ENCODE measurements at regions not wholly inside any gene's neighbourhood (a gene's known extent, or its start where the extent isn't known, plus 50 kb on each side); places are given as distances from the start of the nearest gene placed in this dataset.

GRCh38 chr1:238738892-238739291, 647.5 kb upstream of the CHRM3 start:
- TF ChIP-seq CREB1 (CRISPR knock-in tag; IDR thresholded peaks at IDR 0.05) (no peak), CTCF (IDR thresholded peaks at IDR 0.05) (no peak), E2F1 (CRISPR knock-in tag; IDR thresholded peaks at IDR 0.05) (no peak), NR1H2 (CRISPR knock-in tag; IDR thresholded peaks at IDR 0.05) (no peak), PRRX2 (CRISPR knock-in tag; IDR thresholded peaks at IDR 0.05) (no peak), TEAD4 (CRISPR knock-in tag; IDR thresholded peaks at IDR 0.05) (no peak), E2F4 (CRISPR knock-in tag; IDR thresholded peaks at IDR 0.05; ENCODE audit: borderline replicate concordance, low read depth) (no peak)
